ENCODE measurements at regions not wholly inside any gene's neighbourhood (a gene's known extent, or its start where the extent isn't known, plus 50 kb on each side); places are given as distances from the start of the nearest gene placed in this dataset.
"Not testable (repeated sequence)": the region's sequence is repeated elsewhere in the genome, so short reads cannot be mapped to it uniquely, and the experiment has no call there.

- not testable (repeated sequence) for H3K9me3 ChIP-seq (ENCODE audit: low read depth); H3K79me2 ChIP-seq; H3K9me2 ChIP-seq (replicated peaks; ENCODE audit: insufficient read depth); DNase-seq (ENCODE audit: low spot score); H4K20me1 ChIP-seq (ENCODE audit: insufficient read depth, poor library complexity, severe bottlenecking); H3K36me3 ChIP-seq (replicated peaks; ENCODE audit: insufficient read depth, low read depth); H3K27me3 ChIP-seq; H3K4me3 ChIP-seq; H2AFZ ChIP-seq; H3K4me1 ChIP-seq (ENCODE audit: insufficient read depth); H3K4me2 ChIP-seq; H3K27ac ChIP-seq
- WGBS (ENCODE audit: low lambda C conversion rate, missing lambda C conversion rate) = 79% methylated on average over 4 of the region's 4 CpGs
Observed at GRCh38 chr2:242111954-242112353, 242.4 kb downstream of the RTP5 start.

DNA sequence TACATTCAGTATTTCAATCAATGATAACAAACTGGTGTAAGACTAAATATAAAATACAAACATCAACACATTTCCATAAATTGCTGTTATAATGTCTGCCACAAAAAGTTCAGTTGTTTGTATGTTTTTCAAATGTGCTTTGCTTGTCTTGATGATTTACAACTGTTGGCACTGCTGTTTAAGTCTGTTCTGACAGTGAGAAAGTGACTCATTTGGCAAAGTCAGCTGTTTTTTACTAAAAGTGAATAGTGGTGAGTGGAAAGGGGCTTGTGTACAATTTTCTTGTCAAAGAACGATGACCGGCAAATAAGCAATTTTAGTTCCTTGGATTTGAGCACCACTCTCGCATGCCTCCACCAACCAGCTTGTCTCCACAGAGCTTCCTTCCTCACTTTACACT lies 244.0 kb downstream of the RTP5 start:
- not testable (repeated sequence) for H3K27me3 ChIP-seq; H3K9me2 ChIP-seq (replicated peaks; ENCODE audit: insufficient read depth); H3K79me2 ChIP-seq; DNase-seq (ENCODE audit: low spot score); H3K9me3 ChIP-seq (ENCODE audit: low read depth); H3K4me1 ChIP-seq (ENCODE audit: insufficient read depth); H4K20me1 ChIP-seq (ENCODE audit: insufficient read depth, poor library complexity, severe bottlenecking); H3K36me3 ChIP-seq (replicated peaks; ENCODE audit: insufficient read depth, low read depth); H3K4me3 ChIP-seq; H3K27ac ChIP-seq; H3K4me2 ChIP-seq; H2AFZ ChIP-seq
- WGBS (ENCODE audit: low lambda C conversion rate, missing lambda C conversion rate) = 43% methylated on average over 3 of the region's 3 CpGs

- not testable (repeated sequence) for H4K20me1 ChIP-seq (ENCODE audit: insufficient read depth, poor library complexity, severe bottlenecking); H3K9me2 ChIP-seq (replicated peaks; ENCODE audit: insufficient read depth); H3K4me2 ChIP-seq; H3K27me3 ChIP-seq; H2AFZ ChIP-seq; H3K79me2 ChIP-seq; H3K4me1 ChIP-seq (ENCODE audit: insufficient read depth); H3K36me3 ChIP-seq (replicated peaks; ENCODE audit: insufficient read depth, low read depth); H3K9me3 ChIP-seq (ENCODE audit: low read depth); H3K4me3 ChIP-seq; H3K27ac ChIP-seq; DNase-seq (ENCODE audit: low spot score)
- 63% methylated on average over 1 of the region's 2 CpGs for WGBS (ENCODE audit: low lambda C conversion rate, missing lambda C conversion rate)
Observed at GRCh38 chr2:242116676-242117075, 247.1 kb downstream of the RTP5 start.

DNA sequence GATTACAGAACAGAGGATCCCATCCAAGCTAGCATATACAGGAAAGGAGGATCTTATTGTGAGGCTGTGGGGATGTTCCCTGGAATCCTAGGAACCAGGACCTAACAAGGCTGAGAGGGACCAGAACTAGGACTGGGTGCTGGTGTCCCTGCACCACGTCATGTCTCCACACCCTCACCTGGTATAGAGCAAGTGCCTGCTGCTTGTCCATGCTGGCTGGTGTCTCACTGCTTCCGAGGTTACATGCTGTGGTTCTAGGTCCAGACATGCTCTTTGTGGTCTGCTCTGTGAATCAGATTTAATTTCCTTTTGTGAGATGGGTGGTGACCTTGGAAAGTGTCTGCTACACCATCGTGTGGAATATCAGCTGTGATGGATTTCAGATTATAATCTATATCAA lies 247.8 kb downstream of the RTP5 start:
- H3K9me2 ChIP-seq (replicated peaks; ENCODE audit: insufficient read depth); H4K20me1 ChIP-seq (ENCODE audit: insufficient read depth, poor library complexity, severe bottlenecking); H3K79me2 ChIP-seq; H3K27ac ChIP-seq; H3K4me2 ChIP-seq; H3K9me3 ChIP-seq (ENCODE audit: low read depth); H3K36me3 ChIP-seq (replicated peaks; ENCODE audit: insufficient read depth, low read depth); H3K4me1 ChIP-seq (ENCODE audit: insufficient read depth); DNase-seq (ENCODE audit: low spot score); H2AFZ ChIP-seq; H3K27me3 ChIP-seq; H3K4me3 ChIP-seq: not testable (repeated sequence)
- no CpG with 5 or more reads among the region's 3 CpGs for WGBS (ENCODE audit: low lambda C conversion rate, missing lambda C conversion rate)

GRCh38 chr2:242119682-242120081 lies 250.2 kb downstream of the RTP5 start:
- H3K27me3 ChIP-seq, H3K27ac ChIP-seq: not testable (repeated sequence)
- WGBS (ENCODE audit: low lambda C conversion rate, missing lambda C conversion rate) = 89% methylated on average over 5 of the region's 5 CpGs

DNA sequence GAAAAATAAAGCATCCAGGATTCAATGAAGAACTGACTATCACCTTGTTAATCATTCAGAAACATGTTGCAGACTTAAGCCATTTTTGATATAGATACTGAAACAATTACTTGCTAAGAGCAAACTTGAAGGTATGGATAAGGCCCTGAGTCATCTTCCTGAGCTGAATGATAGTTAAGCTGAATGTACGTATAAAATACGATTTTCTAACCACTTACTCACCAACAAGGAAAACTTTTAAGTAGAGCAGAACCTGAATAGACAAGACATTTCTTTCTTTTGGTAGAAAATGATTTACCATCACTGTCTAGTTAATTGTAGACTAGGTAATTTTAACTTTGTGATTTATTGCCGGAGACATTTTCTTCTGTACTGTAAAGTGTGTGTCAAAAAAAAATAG lies 261.2 kb downstream of the RTP5 start:
- not testable (repeated sequence) for H3K4me3 ChIP-seq; H3K4me2 ChIP-seq; H3K4me1 ChIP-seq (ENCODE audit: insufficient read depth); H3K9me2 ChIP-seq (replicated peaks; ENCODE audit: insufficient read depth); H3K36me3 ChIP-seq (replicated peaks; ENCODE audit: insufficient read depth, low read depth); H3K79me2 ChIP-seq; H4K20me1 ChIP-seq (ENCODE audit: insufficient read depth, poor library complexity, severe bottlenecking); H3K27me3 ChIP-seq; H3K9me3 ChIP-seq (ENCODE audit: low read depth); H3K27ac ChIP-seq; H2AFZ ChIP-seq; DNase-seq (ENCODE audit: low spot score)
- 64% methylated on average over 3 of the region's 3 CpGs for WGBS (ENCODE audit: low lambda C conversion rate, missing lambda C conversion rate)

More at GRCh38 chr2:242119682-242120081, 250.2 kb downstream of the RTP5 start:
- H3K79me2 ChIP-seq; H3K9me2 ChIP-seq (replicated peaks; ENCODE audit: insufficient read depth); H3K4me3 ChIP-seq; H2AFZ ChIP-seq; H4K20me1 ChIP-seq (ENCODE audit: insufficient read depth, poor library complexity, severe bottlenecking); H3K4me1 ChIP-seq (ENCODE audit: insufficient read depth); DNase-seq (ENCODE audit: low spot score); H3K36me3 ChIP-seq (replicated peaks; ENCODE audit: insufficient read depth, low read depth); H3K9me3 ChIP-seq (ENCODE audit: low read depth); H3K4me2 ChIP-seq: not testable (repeated sequence)

GRCh38 chr2:242159921-242160320 lies 290.4 kb downstream of the RTP5 start:
- WGBS (ENCODE audit: low lambda C conversion rate, missing lambda C conversion rate) = 4% methylated on average over 2 of the region's 2 CpGs
- not testable (repeated sequence) for DNase-seq (ENCODE audit: low spot score); H4K20me1 ChIP-seq (ENCODE audit: insufficient read depth, poor library complexity, severe bottlenecking); H2AFZ ChIP-seq; H3K27me3 ChIP-seq; H3K4me1 ChIP-seq (ENCODE audit: insufficient read depth); H3K9me2 ChIP-seq (replicated peaks; ENCODE audit: insufficient read depth); H3K4me2 ChIP-seq; H3K4me3 ChIP-seq; H3K27ac ChIP-seq; H3K79me2 ChIP-seq; H3K9me3 ChIP-seq (ENCODE audit: low read depth); H3K36me3 ChIP-seq (replicated peaks; ENCODE audit: insufficient read depth, low read depth)

DNA sequence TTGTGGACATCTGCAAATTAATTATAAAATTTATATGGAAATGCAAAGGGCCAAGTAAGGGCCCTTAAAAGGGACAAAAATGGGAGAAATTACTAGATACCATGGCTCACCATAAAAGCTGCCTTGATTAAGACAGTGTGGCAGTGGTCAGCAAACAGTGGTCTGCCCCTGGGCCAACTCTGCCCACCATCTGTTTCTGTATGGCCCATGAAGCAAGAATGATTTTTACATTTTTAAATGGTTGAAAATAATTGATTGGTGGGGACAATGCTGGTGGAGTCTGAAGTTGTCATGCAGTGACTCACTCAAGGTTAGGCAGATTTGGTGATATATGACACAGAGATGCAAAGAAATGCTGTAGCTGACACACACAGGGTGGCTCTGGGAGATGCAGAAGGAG lies 295.6 kb downstream of the RTP5 start:
- H3K4me3 ChIP-seq; DNase-seq (ENCODE audit: low spot score); H3K36me3 ChIP-seq (replicated peaks; ENCODE audit: insufficient read depth, low read depth); H3K9me2 ChIP-seq (replicated peaks; ENCODE audit: insufficient read depth); H3K27me3 ChIP-seq; H2AFZ ChIP-seq; H4K20me1 ChIP-seq (ENCODE audit: insufficient read depth, poor library complexity, severe bottlenecking); H3K4me1 ChIP-seq (ENCODE audit: insufficient read depth); H3K79me2 ChIP-seq; H3K27ac ChIP-seq; H3K4me2 ChIP-seq; H3K9me3 ChIP-seq (ENCODE audit: low read depth): not testable (repeated sequence)

GRCh38 chr2:242171290-242171689 lies 301.8 kb downstream of the RTP5 start:
- not testable (repeated sequence) for H3K4me1 ChIP-seq (ENCODE audit: insufficient read depth); H3K9me3 ChIP-seq (ENCODE audit: low read depth); H3K36me3 ChIP-seq (replicated peaks; ENCODE audit: insufficient read depth, low read depth); H2AFZ ChIP-seq; H3K4me3 ChIP-seq; H4K20me1 ChIP-seq (ENCODE audit: insufficient read depth, poor library complexity, severe bottlenecking); H3K4me2 ChIP-seq; DNase-seq (ENCODE audit: low spot score); H3K9me2 ChIP-seq (replicated peaks; ENCODE audit: insufficient read depth); H3K27me3 ChIP-seq; H3K79me2 ChIP-seq; H3K27ac ChIP-seq
- WGBS (ENCODE audit: low lambda C conversion rate, missing lambda C conversion rate) = 97% methylated on average over 4 of the region's 4 CpGs
